ENCODE measurements at regions not wholly inside any gene's neighbourhood (a gene's known extent, or its start where the extent isn't known, plus 50 kb on each side); places are given as distances from the start of the nearest gene placed in this dataset.
"Not testable (repeated sequence)": the region's sequence is repeated elsewhere in the genome, so short reads cannot be mapped to it uniquely, and the experiment has no call there.

DNA sequence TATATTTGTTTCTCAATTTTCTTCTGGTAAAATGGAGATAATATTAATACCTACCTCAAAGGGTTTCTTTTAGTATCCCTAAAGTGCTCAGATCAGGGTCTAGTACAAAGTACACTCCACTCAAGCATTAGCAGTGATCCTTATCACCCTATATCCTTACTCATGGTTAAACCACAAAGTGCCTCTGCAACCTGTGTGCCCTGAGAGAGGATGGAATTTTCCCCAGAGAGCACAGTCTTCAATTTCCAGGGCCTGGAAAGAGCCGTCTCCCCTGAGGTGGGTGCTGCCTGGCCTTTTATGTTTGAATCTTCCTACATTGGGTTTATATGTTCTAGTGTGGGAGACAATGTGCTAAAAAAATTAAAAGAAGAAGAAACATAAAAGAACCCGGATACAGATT lies 183.1 kb upstream of the FBXO33 start:
- no peak for DNase-seq

DNA sequence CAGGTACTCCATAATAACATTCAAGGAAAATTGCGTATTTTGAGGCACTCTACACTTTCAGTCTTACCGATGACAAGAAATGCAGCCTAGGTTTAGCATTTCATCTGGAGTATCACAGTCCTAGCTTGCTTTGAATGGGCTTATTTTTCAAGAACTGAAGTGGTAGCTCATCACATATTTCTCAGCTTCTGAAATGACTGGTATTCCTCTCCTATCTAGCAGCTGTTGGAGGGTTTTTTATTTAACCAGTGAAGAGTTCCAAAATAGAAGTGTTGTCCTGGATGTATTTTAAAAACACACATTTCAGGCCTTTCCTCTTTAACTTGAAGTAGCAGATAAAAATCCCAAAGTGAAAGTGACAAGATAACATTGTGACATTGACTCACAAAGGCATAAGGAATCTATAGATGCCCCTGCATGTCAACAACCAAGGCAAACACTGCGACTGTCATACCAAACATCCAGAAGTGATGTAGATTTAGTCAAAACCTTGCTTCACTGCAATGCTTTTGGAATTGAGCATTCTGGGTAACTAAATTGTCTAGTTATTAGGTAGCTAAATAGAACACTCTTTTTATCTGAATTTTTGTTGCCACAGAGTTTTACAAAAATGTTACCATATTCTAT lies 182.2 kb upstream of the FBXO33 start:
- DNase-seq: no peak

DNA sequence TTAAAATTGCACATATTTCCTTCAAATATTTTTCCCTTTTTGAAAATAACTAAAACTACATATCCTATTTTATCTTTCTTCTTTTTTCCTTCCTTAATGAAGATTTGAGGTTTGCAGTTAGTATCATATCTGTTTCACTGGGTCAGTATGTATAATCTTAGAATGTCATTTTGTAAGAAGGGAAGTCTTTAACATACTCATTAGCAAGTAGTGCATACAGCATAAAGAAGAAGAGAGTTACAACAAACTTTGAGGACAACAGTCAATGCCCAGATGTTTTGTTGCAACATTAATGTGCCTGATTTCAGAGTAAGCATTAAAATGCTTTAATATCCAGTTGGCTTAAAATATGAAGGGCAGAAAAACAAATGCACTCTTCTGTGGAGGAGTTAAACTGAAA lies 176.9 kb upstream of the FBXO33 start:
- no peak for DNase-seq

DNA sequence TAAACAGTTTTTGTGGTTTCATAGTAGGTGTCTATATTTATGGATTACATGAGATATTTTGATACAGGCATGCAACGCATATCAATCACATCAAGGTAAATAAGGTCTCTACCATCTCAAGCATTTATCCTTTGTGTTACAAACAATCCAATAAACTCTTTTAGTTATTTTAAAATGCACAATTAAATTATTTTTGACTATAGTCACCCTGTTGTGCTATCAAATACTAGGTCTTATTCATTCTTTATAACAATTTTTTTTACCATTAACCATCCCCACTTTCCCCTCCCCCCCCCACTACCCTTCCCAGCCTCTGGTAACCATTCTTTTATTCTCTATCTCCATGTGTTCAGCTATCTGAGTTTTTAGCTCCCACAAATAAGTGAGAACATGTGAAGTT lies 175.7 kb upstream of the FBXO33 start:
- no peak for DNase-seq

DNA sequence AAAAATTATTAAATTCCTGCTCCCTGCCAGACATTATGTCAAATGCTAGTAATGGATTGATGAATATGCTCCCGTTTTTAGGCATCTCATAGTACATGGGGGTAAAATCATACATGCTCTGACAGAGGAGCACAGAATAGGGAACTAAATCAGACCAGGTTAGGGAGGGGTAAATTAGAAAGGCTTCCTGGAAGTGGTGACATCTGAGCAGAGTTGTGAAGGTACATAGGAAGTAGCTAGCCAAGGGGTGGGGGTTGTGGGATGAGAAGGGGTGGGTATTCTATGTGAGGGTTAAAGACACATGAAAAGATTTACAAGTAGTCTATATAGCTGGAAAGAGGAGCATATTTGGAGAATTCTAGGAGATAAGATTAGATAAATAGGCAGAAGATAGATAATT lies 171.7 kb upstream of the FBXO33 start:
- no peak for DNase-seq

DNA sequence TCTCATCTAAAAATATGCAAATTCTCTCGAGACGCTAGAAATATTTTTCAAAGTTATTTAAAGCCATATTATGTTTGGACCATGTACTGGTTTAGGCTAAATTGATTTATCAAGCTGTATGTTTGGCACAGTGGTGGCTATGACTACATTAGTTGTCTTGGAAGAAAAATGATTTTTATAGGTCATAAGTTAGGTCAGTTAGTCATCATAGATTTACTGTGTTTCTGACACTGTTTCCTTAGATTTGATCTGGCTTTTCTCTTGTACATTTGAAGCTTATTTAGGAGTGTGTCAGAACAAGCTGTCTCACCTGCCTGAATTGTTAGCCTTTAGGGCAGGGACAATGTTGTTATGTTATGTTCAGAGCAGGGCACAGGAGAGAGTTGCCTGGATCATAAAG lies 161.1 kb upstream of the FBXO33 start:
- DNase-seq: no peak

DNA sequence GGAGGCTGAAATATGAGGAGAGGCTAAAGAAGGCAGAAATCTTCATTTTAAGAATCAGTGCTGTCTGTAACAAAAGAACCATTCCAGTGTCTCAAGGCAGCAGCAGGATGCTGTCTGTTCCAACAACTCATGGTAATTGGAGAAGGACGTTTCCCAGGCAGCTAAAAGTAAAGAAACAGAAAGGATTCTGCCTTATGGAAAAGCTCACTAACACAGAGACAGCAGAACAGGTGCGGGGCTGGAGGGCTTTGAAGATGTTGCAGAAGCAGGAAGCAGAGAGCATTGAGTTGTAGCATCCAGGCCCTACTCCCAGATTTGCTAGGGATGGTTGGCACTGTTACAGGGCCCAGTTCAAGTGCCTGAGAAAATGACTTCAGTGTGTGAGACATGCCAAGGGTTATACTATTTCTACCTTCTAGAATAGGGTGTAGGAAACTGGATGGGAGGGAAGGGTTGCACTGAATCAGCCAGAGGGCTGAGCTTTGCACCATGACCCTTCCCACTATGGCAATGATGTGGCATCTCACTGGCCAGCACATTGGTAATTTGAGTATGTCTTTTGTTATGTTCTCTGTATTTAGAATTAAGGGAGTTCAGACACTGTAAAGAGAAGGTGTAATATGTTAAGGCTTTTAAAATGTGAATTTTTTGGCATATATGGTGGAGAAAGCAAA lies 160.0 kb upstream of the FBXO33 start:
- DNase-seq: no peak

DNA sequence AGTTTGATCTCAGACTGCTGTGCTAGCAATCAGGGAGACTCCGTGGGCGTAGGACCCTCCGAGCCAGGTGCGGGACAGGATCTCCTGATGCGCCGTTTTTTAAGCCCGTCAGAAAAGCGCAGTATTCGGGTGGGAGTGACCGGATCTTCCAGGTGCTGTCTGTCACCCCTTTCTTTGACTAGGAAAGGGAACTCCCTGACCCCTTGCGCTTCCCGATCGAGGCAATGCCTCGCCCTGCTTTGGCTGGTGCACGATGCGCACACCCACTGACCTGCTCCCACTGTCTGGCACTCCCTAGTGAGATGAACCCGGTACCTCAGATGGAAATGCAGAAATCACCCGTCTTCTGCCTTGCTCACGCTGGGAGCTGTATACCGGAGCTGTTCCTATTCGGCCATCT lies 157.6 kb upstream of the FBXO33 start:
- DNase-seq: not testable (repeated sequence)

DNA sequence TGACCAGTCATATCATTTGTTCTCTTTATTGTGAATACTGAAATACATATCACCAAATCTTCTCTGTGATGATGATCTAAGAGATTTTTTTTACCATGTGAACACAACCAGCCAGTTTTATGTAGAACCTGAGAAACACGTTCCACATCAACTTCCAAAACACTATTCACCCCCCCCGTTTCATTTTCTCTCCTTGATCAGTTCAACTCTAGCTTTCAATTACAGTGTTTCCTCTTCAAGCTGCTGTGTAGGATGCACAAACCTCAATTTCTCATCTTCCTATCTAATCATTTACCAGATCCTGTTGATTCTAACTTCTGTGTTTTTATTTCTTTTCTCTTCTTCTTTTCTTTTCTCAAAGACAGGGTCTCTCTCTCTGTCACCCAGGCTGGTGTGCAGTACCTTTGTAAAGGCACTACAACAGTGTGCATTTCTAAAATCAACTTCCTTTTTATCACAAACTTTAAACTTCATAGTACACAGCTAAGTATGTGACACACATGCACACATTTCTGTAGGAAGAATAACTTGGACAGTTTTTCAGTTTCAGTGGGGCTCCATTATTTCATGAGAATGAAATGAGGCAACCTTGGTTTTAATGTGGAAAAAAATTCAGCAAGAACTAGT lies 149.9 kb upstream of the FBXO33 start:
- no peak for DNase-seq

DNA sequence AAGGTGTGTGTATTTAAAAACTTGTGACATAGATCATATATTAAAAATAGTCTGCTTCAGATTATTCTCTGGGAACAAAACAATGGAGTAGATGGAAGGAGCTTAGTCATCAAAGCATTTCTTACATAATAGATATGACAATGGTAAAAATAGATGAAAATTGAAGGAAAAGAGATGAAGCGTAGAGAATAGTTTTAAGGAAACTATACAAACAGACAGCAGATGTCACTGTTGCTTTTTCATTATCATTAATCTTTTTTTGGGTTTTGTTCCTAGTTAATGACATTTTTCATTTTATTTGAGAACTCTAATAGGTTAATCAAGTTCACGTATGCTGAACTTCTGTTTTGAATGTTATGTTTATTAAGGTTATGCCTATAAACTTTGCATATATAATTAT lies 149.2 kb upstream of the FBXO33 start:
- DNase-seq: no peak

DNA sequence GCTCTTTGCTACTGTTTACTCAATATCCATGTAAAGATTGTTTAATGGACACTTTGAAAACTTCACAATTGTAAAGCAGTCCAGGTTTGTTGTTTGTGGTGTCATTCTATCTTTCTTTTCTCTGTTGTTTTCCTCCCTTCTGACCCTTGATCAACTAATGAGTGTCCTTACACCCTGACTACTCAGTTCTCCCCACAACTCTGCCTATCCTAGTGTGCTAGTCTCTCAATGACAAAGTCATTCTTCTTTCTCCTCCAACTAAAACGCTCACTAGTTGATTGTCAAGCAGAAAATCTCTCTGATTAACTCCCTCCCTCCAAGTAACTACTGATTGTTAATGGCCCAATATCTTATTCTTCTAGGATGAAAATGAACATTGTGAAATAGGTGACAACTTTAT lies 148.5 kb upstream of the FBXO33 start:
- DNase-seq: no peak

DNA sequence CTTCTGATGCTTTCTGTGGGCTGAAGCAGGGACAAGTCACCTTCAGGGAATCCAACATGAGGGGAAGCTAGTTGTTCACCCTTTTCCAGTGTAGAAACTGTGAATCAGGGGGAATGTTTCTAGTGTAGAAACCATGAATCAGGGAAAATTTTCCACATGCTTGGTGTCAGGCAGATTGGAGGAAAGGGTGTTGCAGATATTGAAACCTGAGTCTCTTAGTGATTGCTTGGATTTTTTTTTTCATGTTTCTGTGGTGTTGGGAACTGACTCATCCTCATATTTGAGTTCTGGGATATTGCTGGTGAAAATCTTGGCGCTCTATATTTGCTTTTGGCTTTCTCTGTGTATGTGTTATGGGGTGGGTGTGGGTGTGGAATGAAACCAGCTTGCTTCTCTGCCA lies 144.5 kb upstream of the FBXO33 start:
- no peak for DNase-seq

DNA sequence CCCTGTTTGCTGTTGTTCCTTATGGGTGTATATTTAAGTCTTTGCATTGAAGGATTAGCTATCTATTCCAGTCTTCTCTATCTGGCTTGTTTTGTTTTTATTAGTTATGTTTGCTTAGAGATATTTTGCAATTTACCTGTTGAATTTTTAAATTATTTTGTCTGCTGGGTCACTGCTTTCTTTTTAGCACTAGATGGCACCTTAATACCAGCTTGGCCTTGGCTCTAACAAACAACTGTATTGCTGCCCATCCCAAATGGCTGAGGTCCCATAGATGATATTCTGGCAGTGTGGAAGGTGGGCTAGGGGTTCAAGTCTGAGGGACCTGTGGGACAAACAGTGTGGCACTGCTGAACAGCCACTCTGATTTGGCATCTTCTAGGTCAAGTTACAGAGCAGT lies 144.0 kb upstream of the FBXO33 start:
- no peak for DNase-seq

DNA sequence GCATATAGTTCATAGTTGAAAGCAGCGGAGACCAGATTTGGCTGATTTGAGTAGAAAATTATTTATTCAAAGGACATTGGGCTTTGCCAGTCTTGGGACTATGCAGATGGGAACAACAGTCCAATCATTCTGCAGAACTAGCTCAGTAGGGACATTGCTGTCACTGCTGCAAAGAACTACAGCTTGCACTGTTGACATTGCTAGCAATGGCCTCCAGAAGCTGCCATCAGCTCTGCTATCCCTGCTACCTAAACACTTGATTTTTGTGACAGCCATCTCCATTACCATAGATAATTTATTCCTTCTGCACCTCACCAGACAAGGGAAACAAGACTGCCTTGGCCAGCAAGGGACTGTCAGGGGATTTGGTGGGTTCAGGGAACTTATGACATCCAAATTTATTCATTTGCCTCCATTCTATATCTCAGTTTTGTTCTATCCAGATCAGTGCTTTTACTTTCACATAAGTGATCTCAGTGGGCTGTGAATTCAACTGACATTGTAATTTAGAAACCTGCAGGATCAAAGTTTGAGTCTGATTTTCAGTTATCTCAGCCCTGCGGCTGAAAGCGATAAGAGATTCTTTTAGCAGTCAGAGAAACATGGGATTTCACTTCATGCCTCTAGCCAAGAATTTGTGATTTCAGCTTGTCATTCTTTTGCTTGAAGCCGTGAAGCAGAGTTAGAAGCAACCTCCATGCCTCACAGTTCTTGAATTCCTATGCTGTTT lies 136.7 kb upstream of the FBXO33 start:
- DNase-seq: no peak

DNA sequence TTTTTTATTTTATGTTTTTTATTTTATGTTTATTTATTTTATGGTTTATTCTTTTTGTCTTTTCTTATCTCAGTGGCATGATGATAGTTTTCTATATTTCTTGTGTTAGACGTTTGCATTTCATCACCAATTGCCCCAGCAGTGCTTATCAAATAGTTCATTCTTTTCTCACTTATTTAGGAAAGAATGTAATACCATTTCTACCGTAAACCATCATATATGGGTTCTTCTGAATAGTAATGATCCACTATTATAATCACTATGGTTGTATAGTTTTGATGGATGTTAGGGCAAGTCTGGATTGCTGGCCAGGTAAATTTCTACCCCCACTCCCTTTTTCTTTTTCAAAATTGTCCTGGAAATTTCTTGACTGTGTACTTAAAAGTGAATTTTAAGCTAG lies 134.6 kb upstream of the FBXO33 start:
- DNase-seq: no peak

DNA sequence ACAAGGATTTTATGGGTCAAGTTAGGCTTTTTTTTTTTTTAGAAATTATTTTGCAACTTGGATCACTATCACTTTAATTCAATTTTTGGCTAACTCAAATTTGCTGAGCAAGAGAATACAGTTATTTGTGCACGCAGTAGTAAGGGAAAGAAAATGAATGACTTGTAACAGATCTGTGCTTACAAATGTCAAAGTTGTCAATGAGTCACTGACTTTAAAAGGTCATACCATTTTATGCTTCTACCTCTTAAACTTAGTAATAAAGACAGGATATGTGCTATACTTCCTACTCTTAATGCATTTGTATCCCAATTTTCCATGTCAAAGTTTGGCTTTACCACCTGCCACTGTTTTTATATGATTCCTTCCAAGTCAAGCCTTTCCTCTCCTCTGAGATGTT lies 131.1 kb upstream of the FBXO33 start:
- no peak for DNase-seq

DNA sequence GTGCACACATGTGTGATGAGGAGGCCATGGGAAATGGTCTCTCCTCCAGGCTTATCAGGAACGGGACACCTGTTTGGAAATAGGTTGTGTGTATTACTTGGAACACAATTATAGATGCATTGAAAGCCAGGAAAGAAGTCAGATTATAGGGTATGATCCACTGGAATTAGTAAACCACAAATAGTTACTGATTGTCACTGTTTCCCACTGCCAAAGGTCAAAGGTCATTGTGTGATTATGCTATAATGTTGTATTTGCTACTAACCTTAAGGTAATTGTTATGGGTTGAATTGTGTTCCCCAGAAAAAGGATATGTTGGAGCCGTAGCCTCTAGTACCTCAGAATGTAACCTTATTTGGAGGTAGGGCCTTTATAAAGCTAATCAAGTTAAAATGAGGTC lies 129.9 kb upstream of the FBXO33 start:
- no peak for DNase-seq

DNA sequence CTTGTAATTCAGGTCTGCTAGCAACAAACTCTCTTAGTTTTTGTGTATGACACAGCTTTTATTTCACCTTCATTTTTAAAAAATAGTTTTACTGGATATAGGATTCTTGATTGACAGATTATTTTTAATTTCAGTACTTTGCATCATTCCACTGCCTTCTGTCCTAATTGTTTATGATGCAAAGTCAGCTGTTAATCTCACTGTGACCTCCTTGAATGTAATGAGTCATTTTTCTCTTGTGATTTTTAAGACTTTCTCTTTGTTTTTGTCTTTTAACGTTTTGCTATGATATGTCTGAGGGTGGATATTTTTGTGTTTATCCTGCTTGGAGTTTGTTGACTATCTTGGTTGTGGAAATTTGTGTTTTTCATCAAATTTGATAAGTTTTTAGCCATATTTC lies 126.3 kb upstream of the FBXO33 start:
- DNase-seq: no peak

DNA sequence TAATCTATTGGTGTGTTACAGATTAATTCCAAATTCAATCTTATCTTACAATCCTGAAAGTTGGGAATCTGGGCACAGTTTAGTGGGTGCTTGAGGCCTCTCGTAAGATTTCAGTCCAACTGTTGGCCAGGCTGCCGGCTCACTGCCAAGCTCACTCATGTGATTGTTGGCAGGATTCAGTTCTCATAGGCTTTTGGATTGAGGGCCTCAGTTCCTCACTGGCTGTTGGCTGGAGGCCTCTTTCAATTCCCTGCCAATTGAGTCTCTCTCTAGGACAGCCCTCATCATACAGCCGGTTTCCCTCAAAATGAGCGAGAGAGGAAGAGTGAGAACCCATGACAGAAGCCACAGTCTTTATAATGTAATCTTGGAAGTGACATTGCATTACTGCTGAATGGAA lies 123.5 kb upstream of the FBXO33 start:
- DNase-seq: no peak

DNA sequence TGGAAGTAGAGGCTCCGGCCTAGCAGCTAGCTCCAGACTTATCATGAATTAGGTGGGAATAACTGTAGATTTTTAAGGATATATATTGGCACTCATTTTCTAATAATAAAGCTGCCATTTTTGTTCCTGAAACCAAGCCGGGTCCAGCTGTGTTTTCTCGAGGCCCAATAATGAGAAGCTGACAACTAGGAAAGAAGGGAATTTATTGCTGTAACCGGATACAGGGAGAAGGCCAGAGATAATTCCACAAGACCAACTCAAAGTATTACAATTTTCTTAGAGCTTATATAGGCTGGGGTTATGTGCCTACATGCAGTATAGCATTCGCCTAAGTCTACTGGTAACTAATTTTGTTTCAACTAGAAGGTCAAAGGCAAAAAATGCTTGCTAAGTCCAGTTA lies 122.3 kb upstream of the FBXO33 start:
- DNase-seq: no peak

DNA sequence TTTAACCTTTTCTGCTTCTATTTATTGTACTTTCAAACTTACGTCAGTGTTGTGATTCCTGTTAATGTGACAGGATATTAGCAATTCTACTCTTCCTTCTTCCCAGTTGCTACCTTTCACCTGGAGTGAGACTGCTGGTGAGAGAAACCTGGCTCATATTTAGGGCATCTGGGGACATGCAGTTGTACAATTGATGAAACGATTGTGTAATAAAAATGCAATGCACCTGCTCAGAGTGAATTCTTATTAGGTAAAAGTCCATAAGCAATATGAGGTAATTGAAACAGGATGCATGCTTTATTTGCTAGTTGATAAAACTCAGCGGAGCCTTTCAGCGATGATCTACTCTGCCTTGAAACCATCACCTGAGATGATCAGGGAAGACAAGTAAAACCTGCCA lies 116.1 kb upstream of the FBXO33 start:
- DNase-seq: no peak

DNA sequence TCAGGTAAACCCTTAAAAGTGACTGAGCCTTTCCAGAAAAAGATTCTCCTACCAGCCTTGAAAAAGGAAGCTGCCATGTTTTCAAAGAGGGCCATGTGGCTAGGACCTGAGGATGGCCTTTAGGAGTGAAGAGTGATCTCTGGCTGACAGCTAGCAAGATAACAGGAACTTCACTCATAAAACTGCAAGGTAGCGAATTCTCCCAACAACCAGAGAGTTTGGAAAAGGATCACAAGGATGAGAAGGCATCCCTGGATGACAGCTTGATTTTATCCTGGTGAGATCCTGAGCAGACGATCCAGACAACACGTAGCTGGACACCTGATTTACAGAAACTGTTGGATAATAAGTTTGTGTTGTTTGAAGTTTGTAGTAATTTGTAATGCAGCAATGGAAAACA lies 115.6 kb upstream of the FBXO33 start:
- DNase-seq: no peak

DNA sequence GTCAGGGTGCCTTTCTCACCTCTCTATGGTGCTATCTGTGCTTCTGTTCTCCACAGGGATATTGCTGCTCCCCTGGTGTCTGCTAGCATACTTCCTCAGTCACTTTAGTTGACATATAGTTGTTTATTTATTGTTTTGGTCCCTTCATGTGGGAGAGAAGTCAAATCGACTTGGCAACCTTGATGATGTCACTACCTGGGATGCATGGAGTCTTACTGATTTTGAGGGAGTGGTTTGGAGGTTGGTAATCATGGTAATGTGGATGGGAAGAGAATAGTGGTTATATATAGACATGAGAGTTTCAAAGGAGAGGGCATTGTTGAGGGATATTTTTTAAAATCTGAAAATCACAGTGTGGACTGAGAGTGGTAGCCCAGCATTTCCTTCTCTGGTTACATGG lies 73.6 kb upstream of the FBXO33 start:
- DNase-seq: no peak

DNA sequence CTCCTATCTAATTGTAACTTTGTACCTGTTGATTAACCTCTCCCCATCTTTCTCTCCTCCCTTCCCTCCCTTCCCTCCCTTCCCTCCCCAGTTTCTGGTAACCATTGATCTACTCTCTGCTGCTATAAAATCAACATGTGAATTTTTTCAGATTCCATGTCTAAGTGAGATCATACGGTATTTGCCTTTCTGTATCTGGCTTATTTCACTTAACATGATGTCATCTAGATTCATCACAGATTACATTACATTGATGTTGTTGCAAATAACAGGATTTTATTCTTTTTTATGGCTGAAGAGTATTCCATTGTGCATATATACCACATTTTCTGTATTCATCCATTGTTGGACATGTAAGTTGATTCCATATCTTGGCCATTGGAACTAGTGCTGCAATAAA lies 68.0 kb upstream of the FBXO33 start:
- no peak for DNase-seq
